ENCODE measurements at regions not wholly inside any gene's neighbourhood (a gene's known extent, or its start where the extent isn't known, plus 50 kb on each side); places are given as distances from the start of the nearest gene placed in this dataset.

- H3K27me3 ChIP-seq (ENCODE audit: control insufficient read depth, insufficient read depth, low read length): no peaks in the 10 kb centered on the region
- no peaks in the 10 kb centered on the region for H3K9me3 ChIP-seq (ENCODE audit: control insufficient read depth, insufficient read depth, low read length)
- H3K4me3 ChIP-seq (ENCODE audit: low read depth, low read length): no peak overlapping the region
- no peak overlapping the region for H3K9ac ChIP-seq (ENCODE audit: low read depth, low read length)
- no peaks in the 10 kb centered on the region for H3K36me3 ChIP-seq (ENCODE audit: control insufficient read depth, insufficient read depth, low read length)
- H3K4me1 ChIP-seq (ENCODE audit: control insufficient read depth, insufficient read depth, low read length): no peaks in the 10 kb centered on the region
These were observed 589.2 kb downstream of the INHBA start for GRCh38 chr7:41113719-41114118.

DNA sequence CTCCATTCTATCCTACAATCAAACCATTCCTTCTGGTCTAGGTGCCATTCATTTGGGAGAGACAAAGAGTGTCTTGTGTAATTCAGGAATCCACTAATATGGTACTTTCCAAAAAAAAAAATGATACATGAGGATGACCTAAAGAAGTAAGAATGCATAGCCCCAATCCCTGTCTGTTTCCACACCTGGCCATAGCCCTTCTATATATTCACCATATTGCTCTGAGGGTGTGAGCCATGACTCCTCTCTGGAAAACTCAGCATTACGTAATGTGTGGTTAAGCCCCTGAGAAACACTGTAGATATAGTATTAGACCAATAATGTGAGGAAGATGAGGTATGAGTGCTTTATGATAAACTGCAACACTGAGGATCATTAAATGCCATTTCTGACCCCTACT lies 592.7 kb downstream of the INHBA start:
- Histone ChIP-seq H3K4me3 (ENCODE audit: low read depth, low read length) (no peak overlapping the region), H3K36me3 (ENCODE audit: control insufficient read depth, insufficient read depth, low read length) (no peaks in the 10 kb centered on the region), H3K9ac (ENCODE audit: low read depth, low read length) (no peak overlapping the region), H3K4me1 (ENCODE audit: control insufficient read depth, insufficient read depth, low read length) (no peaks in the 10 kb centered on the region), H3K9me3 (ENCODE audit: control insufficient read depth, insufficient read depth, low read length) (no peaks in the 10 kb centered on the region), H3K27me3 (ENCODE audit: control insufficient read depth, insufficient read depth, low read length) (no peaks in the 10 kb centered on the region)

DNA sequence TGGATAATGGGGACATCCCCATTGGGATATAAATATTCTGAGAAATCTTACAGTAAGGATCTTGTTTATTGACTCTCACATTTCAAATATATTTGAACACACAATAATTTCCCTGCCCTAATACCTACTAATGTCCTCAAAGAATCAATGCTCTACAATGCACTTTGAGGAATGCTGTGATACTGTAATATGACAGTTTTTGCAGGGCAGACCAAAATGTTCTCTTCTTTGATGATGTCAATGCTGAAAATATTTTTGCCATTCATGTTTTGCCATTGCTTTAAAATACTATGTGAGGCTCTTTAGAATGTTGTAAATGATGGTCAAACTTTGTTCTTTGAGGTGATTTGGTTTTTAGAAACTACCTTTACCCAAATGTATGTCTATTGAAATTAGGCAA lies 594.1 kb downstream of the INHBA start:
- Histone ChIP-seq H3K4me1 (ENCODE audit: control insufficient read depth, insufficient read depth, low read length) (no peaks in the 10 kb centered on the region), H3K4me3 (ENCODE audit: low read depth, low read length) (no peak overlapping the region), H3K9me3 (ENCODE audit: control insufficient read depth, insufficient read depth, low read length) (no peaks in the 10 kb centered on the region), H3K36me3 (ENCODE audit: control insufficient read depth, insufficient read depth, low read length) (no peaks in the 10 kb centered on the region), H3K9ac (ENCODE audit: low read depth, low read length) (no peak overlapping the region), H3K27me3 (ENCODE audit: control insufficient read depth, insufficient read depth, low read length) (no peaks in the 10 kb centered on the region)

- Histone ChIP-seq H3K4me1 (ENCODE audit: control insufficient read depth, insufficient read depth, low read length) (no peaks in the 10 kb centered on the region), H3K9me3 (ENCODE audit: control insufficient read depth, insufficient read depth, low read length) (no peaks in the 10 kb centered on the region), H3K36me3 (ENCODE audit: control insufficient read depth, insufficient read depth, low read length) (no peaks in the 10 kb centered on the region), H3K9ac (ENCODE audit: low read depth, low read length) (no peak overlapping the region), H3K27me3 (ENCODE audit: control insufficient read depth, insufficient read depth, low read length) (no peaks in the 10 kb centered on the region), H3K4me3 (ENCODE audit: low read depth, low read length) (no peak overlapping the region)
These were observed 594.9 kb downstream of the INHBA start for GRCh38 chr7:41107938-41108448.

GRCh38 chr7:41107330-41107937 lies 595.5 kb downstream of the INHBA start:
- Histone ChIP-seq H3K9ac (ENCODE audit: low read depth, low read length) (no peak overlapping the region), H3K36me3 (ENCODE audit: control insufficient read depth, insufficient read depth, low read length) (no peaks in the 10 kb centered on the region), H3K9me3 (ENCODE audit: control insufficient read depth, insufficient read depth, low read length) (no peaks in the 10 kb centered on the region), H3K27me3 (ENCODE audit: control insufficient read depth, insufficient read depth, low read length) (no peaks in the 10 kb centered on the region), H3K4me1 (ENCODE audit: control insufficient read depth, insufficient read depth, low read length) (no peaks in the 10 kb centered on the region), H3K4me3 (ENCODE audit: low read depth, low read length) (no peak overlapping the region)

DNA sequence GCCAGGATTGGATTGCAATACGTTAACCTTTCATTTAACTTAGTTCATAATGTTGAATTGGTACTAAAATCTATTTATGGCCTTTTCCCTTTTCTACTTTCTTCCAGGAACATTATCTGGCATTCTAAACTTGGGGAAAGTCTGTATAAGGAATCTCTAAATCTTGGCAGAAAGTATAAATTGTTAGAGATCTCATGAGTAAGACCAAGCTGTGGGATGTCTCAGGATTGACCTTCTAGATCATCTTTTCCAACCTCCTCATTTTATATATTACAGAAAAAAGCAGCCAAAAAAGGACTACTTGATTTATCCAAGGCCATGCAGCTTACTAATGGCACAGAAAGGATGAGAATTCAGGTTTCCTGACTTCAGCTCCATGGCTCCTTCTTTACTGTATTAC lies 598.3 kb downstream of the INHBA start:
- Histone ChIP-seq H3K36me3 (ENCODE audit: control insufficient read depth, insufficient read depth, low read length) (no peaks in the 10 kb centered on the region), H3K4me3 (ENCODE audit: low read depth, low read length) (no peak overlapping the region), H3K9ac (ENCODE audit: low read depth, low read length) (no peak overlapping the region), H3K4me1 (ENCODE audit: control insufficient read depth, insufficient read depth, low read length) (no peaks in the 10 kb centered on the region), H3K9me3 (ENCODE audit: control insufficient read depth, insufficient read depth, low read length) (no peaks in the 10 kb centered on the region), H3K27me3 (ENCODE audit: control insufficient read depth, insufficient read depth, low read length) (no peaks in the 10 kb centered on the region)

- no peaks in the 10 kb centered on the region for H3K36me3 ChIP-seq (ENCODE audit: control insufficient read depth, insufficient read depth, low read length)
These were observed 599.6 kb downstream of the INHBA start for GRCh38 chr7:41103331-41103730.

DNA sequence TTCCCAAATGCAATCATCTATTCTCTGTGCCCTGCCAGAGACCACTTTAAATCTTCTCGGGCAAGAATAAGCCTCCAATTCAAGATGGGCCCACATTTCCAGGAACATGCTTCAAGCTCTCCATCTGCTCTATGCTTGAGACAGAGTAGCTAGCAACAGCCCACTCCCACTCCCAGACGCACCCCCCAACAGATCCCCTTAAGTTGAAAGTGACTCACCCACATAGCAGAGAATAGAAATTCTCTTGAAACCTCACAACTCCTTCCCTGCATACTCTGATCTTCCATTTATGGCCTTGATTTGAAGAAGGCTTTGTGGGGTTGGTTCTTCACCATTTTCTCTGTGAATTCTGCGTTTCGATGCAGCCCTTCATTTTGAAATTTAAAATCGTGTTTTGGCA lies 604.0 kb downstream of the INHBA start:
- Histone ChIP-seq H3K4me3 (ENCODE audit: low read depth, low read length) (no peak overlapping the region), H3K9me3 (ENCODE audit: control insufficient read depth, insufficient read depth, low read length) (no peaks in the 10 kb centered on the region), H3K9ac (ENCODE audit: low read depth, low read length) (no peak overlapping the region), H3K27me3 (ENCODE audit: control insufficient read depth, insufficient read depth, low read length) (no peaks in the 10 kb centered on the region), H3K4me1 (ENCODE audit: control insufficient read depth, insufficient read depth, low read length) (no peaks in the 10 kb centered on the region), H3K36me3 (ENCODE audit: control insufficient read depth, insufficient read depth, low read length) (no peaks in the 10 kb centered on the region)

More at GRCh38 chr7:41103331-41103730, 599.6 kb downstream of the INHBA start:
- Histone ChIP-seq H3K4me1 (ENCODE audit: control insufficient read depth, insufficient read depth, low read length) (no peaks in the 10 kb centered on the region), H3K9ac (ENCODE audit: low read depth, low read length) (no peak overlapping the region), H3K9me3 (ENCODE audit: control insufficient read depth, insufficient read depth, low read length) (no peaks in the 10 kb centered on the region), H3K4me3 (ENCODE audit: low read depth, low read length) (no peak overlapping the region), H3K27me3 (ENCODE audit: control insufficient read depth, insufficient read depth, low read length) (no peaks in the 10 kb centered on the region)

- H3K9me3 ChIP-seq (ENCODE audit: control insufficient read depth, insufficient read depth, low read length): no peaks in the 10 kb centered on the region
- H3K27me3 ChIP-seq (ENCODE audit: control insufficient read depth, insufficient read depth, low read length): no peaks in the 10 kb centered on the region
- H3K36me3 ChIP-seq (ENCODE audit: control insufficient read depth, insufficient read depth, low read length): no peaks in the 10 kb centered on the region
- no peak overlapping the region for H3K9ac ChIP-seq (ENCODE audit: low read depth, low read length)
- no peaks in the 10 kb centered on the region for H3K4me1 ChIP-seq (ENCODE audit: control insufficient read depth, insufficient read depth, low read length)
- no peak overlapping the region for H3K4me3 ChIP-seq (ENCODE audit: low read depth, low read length)
These were observed 604.5 kb downstream of the INHBA start for GRCh38 chr7:41098402-41098801.

DNA sequence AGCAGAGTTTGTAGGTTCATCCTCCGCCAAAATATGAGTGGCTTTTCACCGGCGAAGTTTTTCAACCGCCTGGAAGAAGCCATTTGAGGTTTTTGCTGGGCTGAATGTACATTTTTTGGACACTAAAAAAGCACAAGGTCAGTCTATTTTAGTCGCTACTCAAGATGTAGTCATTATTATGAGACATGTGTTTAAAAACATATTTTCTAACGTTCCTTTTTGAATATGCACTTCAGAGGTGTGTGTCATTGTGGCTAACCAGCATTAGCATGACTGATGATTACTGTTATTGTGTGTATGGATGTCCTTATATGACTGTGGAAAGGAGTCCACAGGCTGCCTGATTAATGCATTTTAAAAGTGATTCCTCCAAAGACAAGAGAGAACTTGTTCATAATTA lies 605.4 kb downstream of the INHBA start:
- H3K4me1 ChIP-seq (ENCODE audit: control insufficient read depth, insufficient read depth, low read length): no peaks in the 10 kb centered on the region
- no peak overlapping the region for H3K4me3 ChIP-seq (ENCODE audit: low read depth, low read length)
- H3K9me3 ChIP-seq (ENCODE audit: control insufficient read depth, insufficient read depth, low read length): no peaks in the 10 kb centered on the region
- H3K27me3 ChIP-seq (ENCODE audit: control insufficient read depth, insufficient read depth, low read length): no peaks in the 10 kb centered on the region
- H3K36me3 ChIP-seq (ENCODE audit: control insufficient read depth, insufficient read depth, low read length): no peaks in the 10 kb centered on the region
- no peak overlapping the region for H3K9ac ChIP-seq (ENCODE audit: low read depth, low read length)

- no peaks in the 10 kb centered on the region for H3K36me3 ChIP-seq (ENCODE audit: control insufficient read depth, insufficient read depth, low read length)
- H3K27me3 ChIP-seq (ENCODE audit: control insufficient read depth, insufficient read depth, low read length): no peaks in the 10 kb centered on the region
- H3K9me3 ChIP-seq (ENCODE audit: control insufficient read depth, insufficient read depth, low read length): no peaks in the 10 kb centered on the region
- H3K4me1 ChIP-seq (ENCODE audit: control insufficient read depth, insufficient read depth, low read length): no peaks in the 10 kb centered on the region
- H3K4me3 ChIP-seq (ENCODE audit: low read depth, low read length): no peak overlapping the region
- H3K9ac ChIP-seq (ENCODE audit: low read depth, low read length): no peak overlapping the region
These were observed 606.0 kb downstream of the INHBA start for GRCh38 chr7:41096917-41097316.

DNA sequence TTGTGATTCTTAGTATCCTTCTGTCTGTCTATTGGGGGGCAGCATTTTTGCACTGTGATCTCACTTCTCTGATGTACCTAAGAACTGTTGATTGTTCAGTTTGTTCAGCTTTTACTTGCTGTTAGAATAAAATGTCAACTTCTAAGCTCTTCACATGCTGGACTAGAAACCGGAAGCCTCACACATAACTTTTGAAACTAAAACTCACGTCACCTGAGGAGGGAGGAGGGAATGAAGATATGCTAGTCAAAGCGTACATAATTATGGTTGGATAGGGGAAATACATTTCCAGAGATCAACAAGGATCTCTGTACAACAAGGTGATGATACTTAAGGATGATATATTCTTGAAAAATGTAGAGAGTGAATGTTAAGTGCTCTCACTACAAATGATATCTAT lies 609.7 kb downstream of the INHBA start:
- no peak overlapping the region for H3K9ac ChIP-seq (ENCODE audit: low read depth, low read length)
- H3K4me1 ChIP-seq (ENCODE audit: control insufficient read depth, insufficient read depth, low read length): no peaks in the 10 kb centered on the region
- no peaks in the 10 kb centered on the region for H3K27me3 ChIP-seq (ENCODE audit: control insufficient read depth, insufficient read depth, low read length)
- H3K4me3 ChIP-seq (ENCODE audit: low read depth, low read length): no peak overlapping the region
- H3K9me3 ChIP-seq (ENCODE audit: control insufficient read depth, insufficient read depth, low read length): no peaks in the 10 kb centered on the region
- H3K36me3 ChIP-seq (ENCODE audit: control insufficient read depth, insufficient read depth, low read length): no peaks in the 10 kb centered on the region
